Activated naive CD4-positive, alpha-beta T cell treated with anti-CD3 and anti-CD28 coated beads, Interleukin-2, amount 50 U/mL, for 24 hours (primary cell): ENCODE measurements at regions not wholly inside any gene's neighbourhood (a gene's known extent, or its start where the extent isn't known, plus 50 kb on each side); places are given as distances from the start of the nearest gene placed in this dataset.

Source experiments
- H3K27ac Mint-ChIP-seq: one replicate; pipeline ENCODE4 v1.8.0; 2021; ENCODE audit warnings: mild to moderate bottlenecking, mixed read lengths
- H3K27me3 Mint-ChIP-seq: one replicate; pipeline ENCODE4 v1.8.0; 2021; ENCODE audit warnings: mixed read lengths
- H3K36me3 Mint-ChIP-seq: one replicate; pipeline ENCODE4 v1.8.0; 2021; ENCODE audit warnings: mixed read lengths
- H3K4me1 Mint-ChIP-seq: one replicate; pipeline ENCODE4 v1.8.0; 2021; ENCODE audit warnings: mixed read lengths
- H3K4me3 Mint-ChIP-seq: one replicate; pipeline ENCODE4 v1.8.0; 2021; ENCODE audit warnings: mild to moderate bottlenecking, mixed read lengths
- H3K9me3 Mint-ChIP-seq: one replicate; pipeline ENCODE4 v1.8.0; 2021; ENCODE audit warnings: mixed read lengths

GRCh38 chr13:99027661-99028425 is 50.0 kb upstream of the DOCK9 start:
- Mint-ChIP-seq H3K4me1 (peaks cover 96% of the 10 kb centered on the region), H3K4me3 (peak overlapping the region; percentile 52), H3K27ac (peak overlapping the region; percentile 83), H3K27me3 (no peaks in the 10 kb centered on the region), H3K9me3 (no peaks in the 10 kb centered on the region), H3K36me3 (peaks cover 3% of the 10 kb centered on the region)

- Mint-ChIP-seq H3K27me3 (no peaks in the 10 kb centered on the region), H3K4me1 (peaks cover 96% of the 10 kb centered on the region), H3K4me3 (no peak overlapping the region), H3K9me3 (no peaks in the 10 kb centered on the region), H3K36me3 (peaks cover 3% of the 10 kb centered on the region), H3K27ac (peak overlapping the region; percentile 70)
These were observed 51.0 kb upstream of the DOCK9 start for GRCh38 chr13:99028890-99029289.

GRCh38 chr13:99029576-99029975 is 51.7 kb upstream of the DOCK9 start:
- no peaks in the 10 kb centered on the region for H3K9me3 Mint-ChIP-seq
- no peak overlapping the region for H3K4me3 Mint-ChIP-seq
- H3K36me3 Mint-ChIP-seq = peaks cover 3% of the 10 kb centered on the region
- no peaks in the 10 kb centered on the region for H3K27me3 Mint-ChIP-seq
- H3K27ac Mint-ChIP-seq = no peak overlapping the region
- H3K4me1 Mint-ChIP-seq = peaks cover 93% of the 10 kb centered on the region

GRCh38 chr13:99030326-99030725 is 52.5 kb upstream of the DOCK9 start:
- Mint-ChIP-seq H3K36me3 (peaks cover 8% of the 10 kb centered on the region), H3K4me1 (peaks cover 86% of the 10 kb centered on the region), H3K27ac (no peak overlapping the region), H3K27me3 (no peaks in the 10 kb centered on the region), H3K9me3 (no peaks in the 10 kb centered on the region), H3K4me3 (no peak overlapping the region)

- peaks cover 12% of the 10 kb centered on the region for H3K36me3 Mint-ChIP-seq
- no peaks in the 10 kb centered on the region for H3K27me3 Mint-ChIP-seq
- H3K4me1 Mint-ChIP-seq = peaks cover 77% of the 10 kb centered on the region
- H3K27ac Mint-ChIP-seq = peak overlapping the region; percentile 23
- H3K9me3 Mint-ChIP-seq = no peaks in the 10 kb centered on the region
- H3K4me3 Mint-ChIP-seq = no peak overlapping the region
These were observed 54.0 kb upstream of the DOCK9 start for GRCh38 chr13:99031832-99032231.

- Mint-ChIP-seq H3K27me3 (no peaks in the 10 kb centered on the region), H3K4me1 (peaks cover 71% of the 10 kb centered on the region), H3K9me3 (no peaks in the 10 kb centered on the region), H3K4me3 (no peak overlapping the region), H3K36me3 (peaks cover 13% of the 10 kb centered on the region), H3K27ac (no peak overlapping the region)
These were observed 56.0 kb upstream of the DOCK9 start for GRCh38 chr13:99033814-99034213.

GRCh38 chr13:99034333-99035085 is 56.6 kb upstream of the DOCK9 start:
- no peaks in the 10 kb centered on the region for H3K9me3 Mint-ChIP-seq
- peaks cover 12% of the 10 kb centered on the region for H3K36me3 Mint-ChIP-seq
- H3K27me3 Mint-ChIP-seq = no peaks in the 10 kb centered on the region
- peak overlapping the region; percentile 57 for H3K27ac Mint-ChIP-seq
- peaks cover 71% of the 10 kb centered on the region for H3K4me1 Mint-ChIP-seq
- H3K4me3 Mint-ChIP-seq = no peak overlapping the region

- H3K4me3 Mint-ChIP-seq = no peak overlapping the region
- no peaks in the 10 kb centered on the region for H3K9me3 Mint-ChIP-seq
- no peaks in the 10 kb centered on the region for H3K27me3 Mint-ChIP-seq
- H3K36me3 Mint-ChIP-seq = peaks cover 12% of the 10 kb centered on the region
- H3K4me1 Mint-ChIP-seq = peaks cover 71% of the 10 kb centered on the region
- no peak overlapping the region for H3K27ac Mint-ChIP-seq
These were observed 57.9 kb upstream of the DOCK9 start for GRCh38 chr13:99035715-99036114.

- no peaks in the 10 kb centered on the region for H3K27me3 Mint-ChIP-seq
These were observed 59.9 kb upstream of the DOCK9 start for GRCh38 chr13:99037756-99038155.

GRCh38 chr13:99039718-99040280 is 61.9 kb upstream of the DOCK9 start:
- Mint-ChIP-seq H3K4me3 (no peak overlapping the region), H3K27me3 (no peaks in the 10 kb centered on the region), H3K36me3 (peaks cover 12% of the 10 kb centered on the region), H3K27ac (no peak overlapping the region), H3K9me3 (no peaks in the 10 kb centered on the region), H3K4me1 (peaks cover 79% of the 10 kb centered on the region)

More at GRCh38 chr13:99037756-99038155, 59.9 kb upstream of the DOCK9 start:
- Mint-ChIP-seq H3K36me3 (peaks cover 12% of the 10 kb centered on the region), H3K4me3 (no peak overlapping the region), H3K9me3 (no peaks in the 10 kb centered on the region), H3K4me1 (peaks cover 74% of the 10 kb centered on the region), H3K27ac (peak overlapping the region; percentile 47)

GRCh38 chr13:99040536-99041131 is 62.8 kb upstream of the DOCK9 start:
- no peaks in the 10 kb centered on the region for H3K27me3 Mint-ChIP-seq
- peaks cover 6% of the 10 kb centered on the region for H3K36me3 Mint-ChIP-seq
- H3K27ac Mint-ChIP-seq = peak overlapping the region; percentile 72
- peaks cover 86% of the 10 kb centered on the region for H3K4me1 Mint-ChIP-seq
- H3K9me3 Mint-ChIP-seq = no peaks in the 10 kb centered on the region
- no peak overlapping the region for H3K4me3 Mint-ChIP-seq

GRCh38 chr13:99041337-99041736 is 63.5 kb upstream of the DOCK9 start:
- Mint-ChIP-seq H3K36me3 (peaks cover 2% of the 10 kb centered on the region), H3K27me3 (no peaks in the 10 kb centered on the region), H3K4me1 (peaks cover 88% of the 10 kb centered on the region), H3K27ac (peak overlapping the region; percentile 3), H3K9me3 (no peaks in the 10 kb centered on the region), H3K4me3 (no peak overlapping the region)

GRCh38 chr13:99041788-99042187 is 63.9 kb upstream of the DOCK9 start:
- H3K4me1 Mint-ChIP-seq = peaks cover 92% of the 10 kb centered on the region

GRCh38 chr13:99042521-99043250 is 64.8 kb upstream of the DOCK9 start:
- H3K36me3 Mint-ChIP-seq = peaks cover under 1% of the 10 kb centered on the region
- H3K27me3 Mint-ChIP-seq = no peaks in the 10 kb centered on the region
- H3K27ac Mint-ChIP-seq = peak overlapping the region; percentile 92
- peak overlapping the region; percentile 2 for H3K4me3 Mint-ChIP-seq
- no peaks in the 10 kb centered on the region for H3K9me3 Mint-ChIP-seq
- H3K4me1 Mint-ChIP-seq = peaks cover 91% of the 10 kb centered on the region

More at GRCh38 chr13:99041788-99042187, 63.9 kb upstream of the DOCK9 start:
- peaks cover 2% of the 10 kb centered on the region for H3K36me3 Mint-ChIP-seq
- H3K27ac Mint-ChIP-seq = peak overlapping the region; percentile 3
- no peaks in the 10 kb centered on the region for H3K27me3 Mint-ChIP-seq
- no peak overlapping the region for H3K4me3 Mint-ChIP-seq
- H3K9me3 Mint-ChIP-seq = no peaks in the 10 kb centered on the region

GRCh38 chr13:99043831-99044231 is 66.0 kb upstream of the DOCK9 start:
- Mint-ChIP-seq H3K36me3 (no peaks in the 10 kb centered on the region), H3K4me3 (no peak overlapping the region), H3K4me1 (peaks cover 95% of the 10 kb centered on the region), H3K27me3 (no peaks in the 10 kb centered on the region), H3K9me3 (no peaks in the 10 kb centered on the region), H3K27ac (peak overlapping the region; percentile 92)
